ENCODE measurements at regions not wholly inside any gene's neighbourhood (a gene's known extent, or its start where the extent isn't known, plus 50 kb on each side); places are given as distances from the start of the nearest gene placed in this dataset.

GRCh38 chrX:5194806-5195205 is 1033.9 kb downstream of the NLGN4X start:
- CTCF ChIA-PET = no interaction called here
- H3K4me2 ChIP-seq = no peak overlapping the region
- DNase-seq (ENCODE audit: low read depth in 1 of 2, low spot score in 1 of 2) (no peak), FAIRE-seq (peak; percentile 97), ATAC-seq (no peak)
- 2% methylated on average over 4 of the region's 4 CpGs for WGBS (ENCODE audit: missing lambda C conversion rate)
- TF ChIP-seq MAZ (IDR thresholded peaks at IDR 0.05; ENCODE audit: borderline replicate concordance, low read depth, low read length) (no peak), MYC (IDR thresholded peaks at IDR 0.05; ENCODE audit: borderline replicate concordance, low read length) (no peak), EP300 (IDR thresholded peaks at IDR 0.05) (no peak), PBX3 (IDR thresholded peaks at IDR 0.05) (no peak), HOXB5 (CRISPR knock-in tag; IDR thresholded peaks at IDR 0.05) (no peak), JUNB (IDR thresholded peaks at IDR 0.05) (no peak), HOXB13 (CRISPR knock-in tag; IDR thresholded peaks at IDR 0.05; ENCODE audit: low read depth) (no peak), HES2 (IDR thresholded peaks at IDR 0.05) (no peak), POLR2AphosphoS2 (conservative IDR thresholded peaks at IDR 0.05; ENCODE audit: low read length) (no peak), NFE2L2 (conservative IDR thresholded peaks at IDR 0.05; ENCODE audit: low read length) (no peak), RFX5 (IDR thresholded peaks at IDR 0.05) (no peak), EHMT2 (IDR thresholded peaks at IDR 0.05; ENCODE audit: low read depth) (no peak), HOXA7 (CRISPR knock-in tag; IDR thresholded peaks at IDR 0.05) (no peak), HMGXB4 (CRISPR knock-in tag; IDR thresholded peaks at IDR 0.05; ENCODE audit: borderline replicate concordance) (no peak)
- no peaks in the 10 kb centered on the region for H3K4me1 ChIP-seq
- no peaks in the 10 kb centered on the region; the same call in 2 of the 3 replicates for H3K9me3 ChIP-seq
- POLR2A ChIA-PET = no interaction called here
- no peak overlapping the region for H3K27ac ChIP-seq
- no peak overlapping the region for H3K4me3 ChIP-seq

- DNase-seq (ENCODE audit: low read depth in 1 of 2, low spot score in 1 of 2) = no peak
- no peak for TF ChIP-seq GATA3 (IDR thresholded peaks at IDR 0.05; ENCODE audit: borderline replicate concordance)
- no peak for TF ChIP-seq HES2 (IDR thresholded peaks at IDR 0.05)
- TF ChIP-seq HOXA7 (CRISPR knock-in tag; IDR thresholded peaks at IDR 0.05) = no peak
- no peak for TF ChIP-seq KDM5A (IDR thresholded peaks at IDR 0.05)
- TF ChIP-seq CBX2 (IDR thresholded peaks at IDR 0.05; ENCODE audit: borderline replicate concordance, low read depth) = no peak
- no peak for TF ChIP-seq EHF (CRISPR knock-in tag; IDR thresholded peaks at IDR 0.05)
- no peak for TF ChIP-seq USF2 (IDR thresholded peaks at IDR 0.05)
- TF ChIP-seq HOXB5 (CRISPR knock-in tag; IDR thresholded peaks at IDR 0.05) = no peak
- TF ChIP-seq HMGXB4 (CRISPR knock-in tag; IDR thresholded peaks at IDR 0.05; ENCODE audit: borderline replicate concordance) = no peak
- no peak for TF ChIP-seq MYC (IDR thresholded peaks at IDR 0.05; ENCODE audit: borderline replicate concordance, low read length)
- no peak for TF ChIP-seq CHD4 (IDR thresholded peaks at IDR 0.05; ENCODE audit: borderline replicate concordance)
- TF ChIP-seq PHF8 (IDR thresholded peaks at IDR 0.05; ENCODE audit: borderline replicate concordance, low read depth) = no peak
- no peak for TF ChIP-seq ELK1 (IDR thresholded peaks at IDR 0.05; ENCODE audit: low read depth, low read length)
- no peak for TF ChIP-seq CEBPB (IDR thresholded peaks at IDR 0.05)
- WGBS (ENCODE audit: missing lambda C conversion rate) = 10% methylated on average over 12 of the region's 12 CpGs
- Histone ChIP-seq H3K4me3 (no peak overlapping the region), H3K9me3 (no peaks in the 10 kb centered on the region), H3K27ac (no peak overlapping the region), H3K4me2 (no peak overlapping the region), H3K4me1 (no peaks in the 10 kb centered on the region)
- POLR2A ChIA-PET = no interaction called here
- CTCF ChIA-PET = no interaction called here
- ATAC-seq = no peak
- no peak for FAIRE-seq
Observed at GRCh38 chrX:5180135-5180741, 1048.4 kb downstream of the NLGN4X start.

Data from A549 (cell line).